ENCODE measurements at regions not wholly inside any gene's neighbourhood (a gene's known extent, or its start where the extent isn't known, plus 50 kb on each side); places are given as distances from the start of the nearest gene placed in this dataset.

GRCh38 chrX:107574054-107574683, 54.1 kb upstream of the PRPS1 start:
- no peak overlapping the region for H3K4me3 ChIP-seq (ENCODE audit: low read depth, low read length)
- peak; percentile 7 for DNase-seq (ENCODE audit: low read depth)
- TF ChIP-seq CTCF (IDR thresholded peaks at IDR 0.05; ENCODE audit: control insufficient read depth, extremely low read depth, insufficient read depth): no peak

- no peak for DNase-seq (ENCODE audit: low read depth)
- TF ChIP-seq CTCF (IDR thresholded peaks at IDR 0.05; ENCODE audit: control insufficient read depth, extremely low read depth, insufficient read depth): no peak
These were observed 53.6 kb upstream of the PRPS1 start for GRCh38 chrX:107574711-107575110.

GRCh38 chrX:107576392-107576791, 51.9 kb upstream of the PRPS1 start:
- no peak for TF ChIP-seq CTCF (IDR thresholded peaks at IDR 0.05; ENCODE audit: control insufficient read depth, extremely low read depth, insufficient read depth)
- no peak overlapping the region for H3K4me3 ChIP-seq (ENCODE audit: low read depth, low read length)
- no peak for DNase-seq (ENCODE audit: low read depth)

More at GRCh38 chrX:107574711-107575110, 53.6 kb upstream of the PRPS1 start:
- no peak overlapping the region for H3K4me3 ChIP-seq (ENCODE audit: low read depth, low read length)

GRCh38 chrX:107576841-107577240, 51.5 kb upstream of the PRPS1 start:
- TF ChIP-seq CTCF (IDR thresholded peaks at IDR 0.05; ENCODE audit: control insufficient read depth, extremely low read depth, insufficient read depth): no peak

GRCh38 chrX:107577933-107578332, 50.4 kb upstream of the PRPS1 start:
- no peak for TF ChIP-seq CTCF (IDR thresholded peaks at IDR 0.05; ENCODE audit: control insufficient read depth, extremely low read depth, insufficient read depth)
- no peak for DNase-seq (ENCODE audit: low read depth)
- no peak overlapping the region for H3K4me3 ChIP-seq (ENCODE audit: low read depth, low read length)

More at GRCh38 chrX:107576841-107577240, 51.5 kb upstream of the PRPS1 start:
- H3K4me3 ChIP-seq (ENCODE audit: low read depth, low read length): no peak overlapping the region
- DNase-seq (ENCODE audit: low read depth): no peak

Measured in LNCaP clone FGC (cell line).